WTC11 (cell line): ENCODE measurements at regions not wholly inside any gene's neighbourhood (a gene's known extent, or its start where the extent isn't known, plus 50 kb on each side); places are given as distances from the start of the nearest gene placed in this dataset.

Experiments used
- ATAC-seq: fragments of 200-7000 bp; cut with Tn5 transposase; 2 replicates; pipeline ENCODE4 v1.10.0; 2021; ENCODE audit warnings: mild to moderate bottlenecking, moderate library complexity
- CTCF ChIA-PET: fragments of 300-600 bp; sonication (Branson Sonifier 250); formaldehyde crosslinking; loops from one replicate; lab custom pipeline; 2021; ENCODE audit warnings: antibody characterized with exemption; lab: Charles Lee
- POLR2A ChIA-PET: fragments of 350-600 bp; sonication (Branson Sonifier 250); formaldehyde crosslinking; loops from one replicate; lab custom pipeline; 2021; ENCODE audit warnings: antibody characterized with exemption; lab: Charles Lee
- DNase-seq: peaks from one replicate; pipeline ENCODE4 v3.0.0; 2021; ENCODE audit warnings: low spot score
- H3K27ac Mint-ChIP-seq: 2 replicates; pipeline ENCODE4 v1.8.0; 2021; ENCODE audit warnings: mixed read lengths
- H3K27me3 Mint-ChIP-seq: 2 replicates; pipeline ENCODE4 v1.8.0; 2021; ENCODE audit warnings: low read depth, mild to moderate bottlenecking, moderate library complexity, mixed read lengths
- H3K36me3 Mint-ChIP-seq: 2 replicates; pipeline ENCODE4 v1.8.0; 2021; ENCODE audit warnings: mixed read lengths
- H3K4me1 Mint-ChIP-seq: 2 replicates; pipeline ENCODE4 v1.8.0; 2022; ENCODE audit warnings: mixed read lengths
- H3K4me3 Mint-ChIP-seq: 2 replicates; pipeline ENCODE4 v1.8.0; 2021; ENCODE audit warnings: mild to moderate bottlenecking, moderate library complexity, mixed read lengths
- H3K9me3 Mint-ChIP-seq: 2 replicates; pipeline ENCODE4 v1.8.0; 2021; ENCODE audit warnings: mixed read lengths
- ATF1 ChIP-seq: sonication (generic); formaldehyde crosslinking; IDR thresholded peaks from 2 replicates; pipeline ENCODE4 v1.8.1; 2023; ENCODE audit warnings: mild to moderate bottlenecking, moderate library complexity, missing genetic modification reagents
- CBFB ChIP-seq: sonication (generic); formaldehyde crosslinking; IDR thresholded peaks from 2 replicates; pipeline ENCODE4 v1.8.1; 2022; ENCODE audit warnings: mild to moderate bottlenecking, low read depth, missing genetic modification reagents
- CREB1 ChIP-seq: sonication (generic); formaldehyde crosslinking; IDR thresholded peaks from 2 replicates; pipeline ENCODE4 v1.8.0; 2023; ENCODE audit warnings: mild to moderate bottlenecking, missing genetic modification reagents
- FOXJ3 ChIP-seq: sonication (generic); formaldehyde crosslinking; IDR thresholded peaks from 2 replicates; pipeline ENCODE4 v1.9.0; 2021; ENCODE audit warnings: missing genetic modification reagents, mild to moderate bottlenecking, borderline replicate concordance
- FOXK1 ChIP-seq: sonication (generic); formaldehyde crosslinking; IDR thresholded peaks from 2 replicates; pipeline ENCODE4 v1.8.0; 2022; ENCODE audit warnings: mild to moderate bottlenecking, moderate library complexity, missing genetic modification reagents
- GTF2I ChIP-seq: fragments of 250-450 bp; sonication (Bioruptor Pico); conservative IDR thresholded peaks from 2 replicates; pipeline ENCODE4 v1.4.0; 2021; ENCODE audit warnings: mild to moderate bottlenecking
- JAZF1 ChIP-seq: fragments of 250-450 bp; sonication (Bioruptor Pico); IDR thresholded peaks from 2 replicates; pipeline ENCODE4 v1.9.0; 2021; ENCODE audit warnings: moderate library complexity, mild to moderate bottlenecking, inconsistent platforms
- MYBL2 ChIP-seq: sonication (generic); formaldehyde crosslinking; IDR thresholded peaks from 2 replicates; pipeline ENCODE4 v1.8.1; 2023; ENCODE audit warnings: mild to moderate bottlenecking, moderate library complexity, missing genetic modification reagents
- NFATC4 ChIP-seq: fragments of 250-450 bp; sonication (Bioruptor Pico); IDR thresholded peaks from 2 replicates; pipeline ENCODE4 v1.9.0; 2021; ENCODE audit warnings: mild to moderate bottlenecking
- OVOL2 ChIP-seq: fragments of 250-450 bp; sonication (Bioruptor Pico); IDR thresholded peaks from 2 replicates; pipeline ENCODE4 v1.9.0; 2021; ENCODE audit warnings: mild to moderate bottlenecking, borderline replicate concordance
- RELA ChIP-seq: sonication (generic); formaldehyde crosslinking; IDR thresholded peaks from 2 replicates; pipeline ENCODE4 v1.8.1; 2022; ENCODE audit warnings: missing genetic modification reagents, mild to moderate bottlenecking, borderline replicate concordance
- SMAD4 ChIP-seq: sonication (generic); formaldehyde crosslinking; IDR thresholded peaks from 2 replicates; pipeline ENCODE4 v1.8.0; 2022; ENCODE audit warnings: mild to moderate bottlenecking, missing genetic modification reagents
- SOX15 ChIP-seq: fragments of 250-450 bp; sonication (Bioruptor Pico); IDR thresholded peaks from 2 replicates; pipeline ENCODE4 v1.9.0; 2021; ENCODE audit warnings: mild to moderate bottlenecking
- ZNF232 ChIP-seq: sonication (generic); formaldehyde crosslinking; IDR thresholded peaks from 2 replicates; pipeline ENCODE4 v1.8.0; 2022; ENCODE audit warnings: mild to moderate bottlenecking, missing genetic modification reagents
- ZNF416 ChIP-seq: fragments of 250-450 bp; sonication (Bioruptor Pico); IDR thresholded peaks from 2 replicates; pipeline ENCODE4 v1.9.0; 2021; ENCODE audit warnings: mild to moderate bottlenecking, inconsistent platforms
- TF ChIP-seq, protein P1 (sequence below): sonication (generic); formaldehyde crosslinking; IDR thresholded peaks from 2 replicates; pipeline ENCODE4 v1.8.1; 2023; ENCODE audit warnings: mild to moderate bottlenecking, missing genetic modification reagents, moderate library complexity
- TF ChIP-seq, protein P2 (sequence below): sonication (generic); formaldehyde crosslinking; IDR thresholded peaks from 2 replicates; pipeline ENCODE4 v1.8.0; 2023; ENCODE audit warnings: missing genetic modification reagents
- TF ChIP-seq, protein P3 (sequence below): fragments of 250-450 bp; sonication (Bioruptor Pico); IDR thresholded peaks from 2 replicates; pipeline ENCODE4 v1.9.0; 2021; ENCODE audit warnings: mild to moderate bottlenecking
- TF ChIP-seq, protein P4 (sequence below): sonication (generic); formaldehyde crosslinking; IDR thresholded peaks from 2 replicates; pipeline ENCODE4 v1.8.1; 2023; ENCODE audit warnings: mild to moderate bottlenecking, missing genetic modification reagents
- TF ChIP-seq, protein P5 (sequence below): sonication (generic); formaldehyde crosslinking; IDR thresholded peaks from 2 replicates; pipeline ENCODE4 v1.8.1; 2023; ENCODE audit warnings: mild to moderate bottlenecking, missing genetic modification reagents
- TF ChIP-seq, protein P6 (sequence below): sonication (generic); formaldehyde crosslinking; IDR thresholded peaks from 2 replicates; pipeline ENCODE4 v1.8.0; 2022; ENCODE audit warnings: mild to moderate bottlenecking, missing genetic modification reagents

DNA sequence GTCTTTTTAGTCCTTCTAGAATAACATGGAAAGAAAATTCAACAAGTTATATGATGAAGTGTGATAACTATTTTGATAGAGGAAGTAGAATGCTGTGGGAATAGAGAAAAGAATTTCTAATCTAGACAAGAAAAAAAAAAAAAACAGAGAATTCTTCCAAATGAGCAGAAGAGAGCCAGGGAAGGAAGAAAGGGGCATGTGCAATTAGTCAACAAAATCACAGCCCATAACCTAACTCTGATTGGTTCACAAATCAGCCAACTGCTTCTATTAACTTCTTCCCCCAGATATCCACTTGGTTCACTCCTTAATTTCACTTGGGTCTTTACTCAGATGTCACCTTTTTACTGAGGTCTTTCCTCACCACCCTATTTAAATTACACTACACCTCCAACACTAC is 69.5 kb downstream of the BTG1 start (continued):
- TF ChIP-seq, protein P1, sequence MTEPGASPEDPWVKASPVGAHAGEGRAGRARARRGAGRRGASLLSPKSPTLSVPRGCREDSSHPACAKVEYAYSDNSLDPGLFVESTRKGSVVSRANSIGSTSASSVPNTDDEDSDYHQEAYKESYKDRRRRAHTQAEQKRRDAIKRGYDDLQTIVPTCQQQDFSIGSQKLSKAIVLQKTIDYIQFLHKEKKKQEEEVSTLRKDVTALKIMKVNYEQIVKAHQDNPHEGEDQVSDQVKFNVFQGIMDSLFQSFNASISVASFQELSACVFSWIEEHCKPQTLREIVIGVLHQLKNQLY (CRISPR knock-in tag) = no peak
- no peak for TF ChIP-seq JAZF1 (CRISPR knock-in tag)

DNA sequence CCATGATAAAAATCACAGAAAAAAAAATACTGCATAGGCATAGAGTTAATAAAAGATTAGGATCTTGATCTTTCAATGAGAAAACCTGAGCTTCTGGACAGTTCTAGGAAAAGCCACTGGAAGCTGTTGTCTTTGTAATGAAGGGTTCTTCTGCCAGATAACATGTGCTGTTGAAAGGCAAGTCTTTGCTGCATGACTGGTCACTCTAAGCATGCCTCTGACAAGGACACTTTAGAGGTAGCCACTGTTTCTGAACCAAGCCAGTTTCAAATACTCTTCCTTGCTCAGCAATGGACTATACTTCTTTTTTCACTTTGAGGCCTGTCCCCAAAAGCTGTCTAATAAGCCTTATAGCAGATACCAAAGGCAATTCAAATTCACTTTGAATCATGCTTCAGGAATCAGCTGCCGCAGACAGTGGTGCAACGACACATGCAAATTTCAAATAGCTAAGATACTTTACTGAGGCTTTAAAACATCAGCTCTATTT is 70.2 kb downstream of the BTG1 start:
- Mint-ChIP-seq H3K9me3 (no peaks in the 10 kb centered on the region; the same call in 1 of the 2 replicates), H3K4me1 (peaks cover 11% of the 10 kb centered on the region), H3K27me3 (no peaks in the 10 kb centered on the region), H3K36me3 (no peaks in the 10 kb centered on the region), H3K4me3 (no peak overlapping the region), H3K27ac (no peak overlapping the region)
- ATAC-seq = no peak; the same call in 1 of the 2 replicates
- no peak for DNase-seq
- ChIA-PET CTCF (interaction anchor here (0.6 kb wide), 2 partner anchors 19 to 496 kb away, joined by 4 read pairs; no protein-coding TSS in a partner anchor), POLR2A (interaction anchor here (1.3 to 1.7 kb wide), 2 partner anchors 53 to 71 kb away, joined by 4 read pairs; partner anchors contain the start of gene BTG1)
- TF ChIP-seq RELA (CRISPR knock-in tag) (no peak), CREB1 (CRISPR knock-in tag) (no peak), ZNF232 (CRISPR knock-in tag) (no peak), NFATC4 (no peak), ZNF416 (no peak)
- TF ChIP-seq, protein P2, sequence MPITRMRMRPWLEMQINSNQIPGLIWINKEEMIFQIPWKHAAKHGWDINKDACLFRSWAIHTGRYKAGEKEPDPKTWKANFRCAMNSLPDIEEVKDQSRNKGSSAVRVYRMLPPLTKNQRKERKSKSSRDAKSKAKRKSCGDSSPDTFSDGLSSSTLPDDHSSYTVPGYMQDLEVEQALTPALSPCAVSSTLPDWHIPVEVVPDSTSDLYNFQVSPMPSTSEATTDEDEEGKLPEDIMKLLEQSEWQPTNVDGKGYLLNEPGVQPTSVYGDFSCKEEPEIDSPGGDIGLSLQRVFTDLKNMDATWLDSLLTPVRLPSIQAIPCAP (CRISPR knock-in tag) = no peak
- TF ChIP-seq, protein P3, sequence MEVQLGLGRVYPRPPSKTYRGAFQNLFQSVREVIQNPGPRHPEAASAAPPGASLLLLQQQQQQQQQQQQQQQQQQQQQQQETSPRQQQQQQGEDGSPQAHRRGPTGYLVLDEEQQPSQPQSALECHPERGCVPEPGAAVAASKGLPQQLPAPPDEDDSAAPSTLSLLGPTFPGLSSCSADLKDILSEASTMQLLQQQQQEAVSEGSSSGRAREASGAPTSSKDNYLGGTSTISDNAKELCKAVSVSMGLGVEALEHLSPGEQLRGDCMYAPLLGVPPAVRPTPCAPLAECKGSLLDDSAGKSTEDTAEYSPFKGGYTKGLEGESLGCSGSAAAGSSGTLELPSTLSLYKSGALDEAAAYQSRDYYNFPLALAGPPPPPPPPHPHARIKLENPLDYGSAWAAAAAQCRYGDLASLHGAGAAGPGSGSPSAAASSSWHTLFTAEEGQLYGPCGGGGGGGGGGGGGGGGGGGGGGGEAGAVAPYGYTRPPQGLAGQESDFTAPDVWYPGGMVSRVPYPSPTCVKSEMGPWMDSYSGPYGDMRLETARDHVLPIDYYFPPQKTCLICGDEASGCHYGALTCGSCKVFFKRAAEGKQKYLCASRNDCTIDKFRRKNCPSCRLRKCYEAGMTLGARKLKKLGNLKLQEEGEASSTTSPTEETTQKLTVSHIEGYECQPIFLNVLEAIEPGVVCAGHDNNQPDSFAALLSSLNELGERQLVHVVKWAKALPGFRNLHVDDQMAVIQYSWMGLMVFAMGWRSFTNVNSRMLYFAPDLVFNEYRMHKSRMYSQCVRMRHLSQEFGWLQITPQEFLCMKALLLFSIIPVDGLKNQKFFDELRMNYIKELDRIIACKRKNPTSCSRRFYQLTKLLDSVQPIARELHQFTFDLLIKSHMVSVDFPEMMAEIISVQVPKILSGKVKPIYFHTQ = no peak

DNA sequence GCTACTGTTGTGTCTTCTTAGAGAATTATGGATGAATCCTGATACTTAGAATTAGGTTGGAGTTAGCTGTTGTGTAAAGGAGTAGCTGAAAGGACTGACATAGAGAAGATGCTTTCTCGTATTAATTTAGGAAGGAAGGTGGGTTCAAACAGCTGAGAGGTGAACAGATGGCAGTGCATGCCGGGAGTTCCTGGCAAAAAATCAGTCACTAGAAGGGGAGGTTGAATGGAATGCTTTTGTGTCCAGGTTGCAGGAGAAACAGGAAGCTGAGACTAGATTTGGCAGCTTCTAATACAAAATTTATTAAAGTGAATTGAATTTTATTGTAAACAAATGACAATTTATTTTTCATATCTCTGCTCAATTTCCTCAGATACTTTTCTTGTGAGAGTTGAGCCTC is 70.8 kb downstream of the BTG1 start:
- ATAC-seq (no peak), DNase-seq (no peak)
- Mint-ChIP-seq H3K36me3 (no peaks in the 10 kb centered on the region), H3K27me3 (no peaks in the 10 kb centered on the region), H3K4me3 (no peak overlapping the region), H3K27ac (no peak overlapping the region), H3K4me1 (peaks cover 10% of the 10 kb centered on the region), H3K9me3 (no peaks in the 10 kb centered on the region; the same call in 1 of the 2 replicates)
- ChIA-PET CTCF (interaction anchor here (0.6 kb wide), 1 partner anchor 20 kb away, joined by 4 read pairs; no protein-coding TSS in a partner anchor), POLR2A (interaction anchor here (0.8 to 1.7 kb wide), 3 partner anchors 40 to 71 kb away, joined by 3 to 4 read pairs (median 4); partner anchors contain the start of gene BTG1)
- TF ChIP-seq GTF2I (CRISPR knock-in tag) = no peak
- TF ChIP-seq ZNF232 (CRISPR knock-in tag) = no peak
- TF ChIP-seq CBFB (CRISPR knock-in tag) = no peak
- no peak for TF ChIP-seq JAZF1 (CRISPR knock-in tag)
- no peak for TF ChIP-seq SOX15 (CRISPR knock-in tag)
- TF ChIP-seq FOXJ3 = no peak
- TF ChIP-seq OVOL2 (CRISPR knock-in tag) = no peak
- no peak for TF ChIP-seq MYBL2
- no peak for TF ChIP-seq ATF1 (CRISPR knock-in tag)
- TF ChIP-seq, protein P4, sequence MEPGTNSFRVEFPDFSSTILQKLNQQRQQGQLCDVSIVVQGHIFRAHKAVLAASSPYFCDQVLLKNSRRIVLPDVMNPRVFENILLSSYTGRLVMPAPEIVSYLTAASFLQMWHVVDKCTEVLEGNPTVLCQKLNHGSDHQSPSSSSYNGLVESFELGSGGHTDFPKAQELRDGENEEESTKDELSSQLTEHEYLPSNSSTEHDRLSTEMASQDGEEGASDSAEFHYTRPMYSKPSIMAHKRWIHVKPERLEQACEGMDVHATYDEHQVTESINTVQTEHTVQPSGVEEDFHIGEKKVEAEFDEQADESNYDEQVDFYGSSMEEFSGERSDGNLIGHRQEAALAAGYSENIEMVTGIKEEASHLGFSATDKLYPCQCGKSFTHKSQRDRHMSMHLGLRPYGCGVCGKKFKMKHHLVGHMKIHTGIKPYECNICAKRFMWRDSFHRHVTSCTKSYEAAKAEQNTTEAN = no peak
- TF ChIP-seq, protein P5, sequence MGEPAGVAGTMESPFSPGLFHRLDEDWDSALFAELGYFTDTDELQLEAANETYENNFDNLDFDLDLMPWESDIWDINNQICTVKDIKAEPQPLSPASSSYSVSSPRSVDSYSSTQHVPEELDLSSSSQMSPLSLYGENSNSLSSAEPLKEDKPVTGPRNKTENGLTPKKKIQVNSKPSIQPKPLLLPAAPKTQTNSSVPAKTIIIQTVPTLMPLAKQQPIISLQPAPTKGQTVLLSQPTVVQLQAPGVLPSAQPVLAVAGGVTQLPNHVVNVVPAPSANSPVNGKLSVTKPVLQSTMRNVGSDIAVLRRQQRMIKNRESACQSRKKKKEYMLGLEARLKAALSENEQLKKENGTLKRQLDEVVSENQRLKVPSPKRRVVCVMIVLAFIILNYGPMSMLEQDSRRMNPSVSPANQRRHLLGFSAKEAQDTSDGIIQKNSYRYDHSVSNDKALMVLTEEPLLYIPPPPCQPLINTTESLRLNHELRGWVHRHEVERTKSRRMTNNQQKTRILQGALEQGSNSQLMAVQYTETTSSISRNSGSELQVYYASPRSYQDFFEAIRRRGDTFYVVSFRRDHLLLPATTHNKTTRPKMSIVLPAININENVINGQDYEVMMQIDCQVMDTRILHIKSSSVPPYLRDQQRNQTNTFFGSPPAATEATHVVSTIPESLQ (CRISPR knock-in tag) = no peak
- no peak for TF ChIP-seq FOXK1 (CRISPR knock-in tag)
- TF ChIP-seq, protein P2 (CRISPR knock-in tag) = no peak
- TF ChIP-seq RELA (CRISPR knock-in tag) = no peak
- TF ChIP-seq, protein P6, sequence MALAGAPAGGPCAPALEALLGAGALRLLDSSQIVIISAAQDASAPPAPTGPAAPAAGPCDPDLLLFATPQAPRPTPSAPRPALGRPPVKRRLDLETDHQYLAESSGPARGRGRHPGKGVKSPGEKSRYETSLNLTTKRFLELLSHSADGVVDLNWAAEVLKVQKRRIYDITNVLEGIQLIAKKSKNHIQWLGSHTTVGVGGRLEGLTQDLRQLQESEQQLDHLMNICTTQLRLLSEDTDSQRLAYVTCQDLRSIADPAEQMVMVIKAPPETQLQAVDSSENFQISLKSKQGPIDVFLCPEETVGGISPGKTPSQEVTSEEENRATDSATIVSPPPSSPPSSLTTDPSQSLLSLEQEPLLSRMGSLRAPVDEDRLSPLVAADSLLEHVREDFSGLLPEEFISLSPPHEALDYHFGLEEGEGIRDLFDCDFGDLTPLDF (CRISPR knock-in tag) = no peak
- TF ChIP-seq SMAD4 (CRISPR knock-in tag) = no peak
